M059J (cell line): ENCODE measurements at regions not wholly inside any gene's neighbourhood (a gene's known extent, or its start where the extent isn't known, plus 50 kb on each side); places are given as distances from the start of the nearest gene placed in this dataset.

Experiments
- DNase-seq: peaks from one replicate; pipeline ENCODE4 v3.0.0-alpha.2; 2012; ENCODE audit warnings: low read depth

DNA sequence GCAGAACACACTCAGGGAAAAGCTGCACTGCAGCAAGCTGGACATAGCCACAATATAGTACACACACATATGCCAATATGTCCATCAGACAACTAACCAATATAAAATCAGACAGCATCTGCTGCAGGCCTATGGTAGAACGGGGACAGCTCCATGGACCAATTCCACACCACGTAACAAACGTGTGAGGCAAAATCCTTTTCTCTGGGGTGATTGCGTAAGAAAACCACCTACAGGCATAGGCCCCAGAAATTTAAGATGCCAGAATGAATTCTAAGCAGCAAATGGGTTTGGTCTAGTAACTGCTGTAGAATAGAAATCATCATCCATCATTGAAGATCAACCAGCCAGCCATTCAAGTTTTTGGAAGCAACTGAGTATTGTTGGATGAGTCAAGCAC is 368.9 kb upstream of the TMPO start:
- DNase-seq: no peak

DNA sequence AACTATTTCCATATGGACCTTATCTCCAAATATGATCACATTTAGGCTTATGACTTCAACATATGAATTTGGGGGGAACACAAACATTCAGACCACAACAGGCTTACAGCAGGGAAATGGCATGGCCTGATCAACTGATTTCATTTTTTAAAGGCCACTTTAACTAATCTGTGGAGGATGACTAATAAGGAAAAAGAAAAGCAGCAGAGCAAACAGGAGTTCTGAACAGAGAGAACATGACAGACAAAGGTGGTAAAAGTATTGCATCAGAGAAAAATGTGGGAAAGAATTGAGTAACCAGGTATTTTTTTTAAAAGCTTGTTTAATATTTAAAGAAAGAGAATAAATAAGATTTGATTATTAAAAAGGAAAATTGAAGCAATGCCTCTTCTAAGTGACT is 366.1 kb upstream of the TMPO start:
- no peak for DNase-seq

DNA sequence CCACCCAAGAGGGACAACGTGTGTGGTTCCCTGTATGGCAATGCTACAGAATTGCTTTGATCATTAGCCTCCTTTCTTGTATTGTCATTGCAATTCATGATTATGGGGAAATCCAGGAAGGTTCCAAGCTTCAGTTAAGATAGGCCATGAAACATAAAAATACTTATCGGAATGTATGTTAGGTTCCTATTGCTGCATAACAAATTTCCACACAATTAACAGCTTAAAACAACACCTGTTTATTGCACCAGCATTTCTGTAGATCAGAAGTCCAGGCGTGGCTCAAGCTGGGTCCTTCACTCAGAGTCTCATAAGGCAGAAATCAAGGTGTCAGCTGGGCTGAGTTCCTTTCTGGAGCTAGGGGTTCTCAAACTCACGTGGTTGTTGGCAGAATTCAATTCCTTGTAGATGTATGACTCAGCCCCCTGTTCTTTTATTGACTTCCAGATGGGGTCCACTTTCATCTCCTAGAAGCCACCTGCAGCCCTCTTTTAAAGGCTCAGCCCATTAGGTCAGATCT is 365.6 kb upstream of the TMPO start:
- DNase-seq: no peak

DNA sequence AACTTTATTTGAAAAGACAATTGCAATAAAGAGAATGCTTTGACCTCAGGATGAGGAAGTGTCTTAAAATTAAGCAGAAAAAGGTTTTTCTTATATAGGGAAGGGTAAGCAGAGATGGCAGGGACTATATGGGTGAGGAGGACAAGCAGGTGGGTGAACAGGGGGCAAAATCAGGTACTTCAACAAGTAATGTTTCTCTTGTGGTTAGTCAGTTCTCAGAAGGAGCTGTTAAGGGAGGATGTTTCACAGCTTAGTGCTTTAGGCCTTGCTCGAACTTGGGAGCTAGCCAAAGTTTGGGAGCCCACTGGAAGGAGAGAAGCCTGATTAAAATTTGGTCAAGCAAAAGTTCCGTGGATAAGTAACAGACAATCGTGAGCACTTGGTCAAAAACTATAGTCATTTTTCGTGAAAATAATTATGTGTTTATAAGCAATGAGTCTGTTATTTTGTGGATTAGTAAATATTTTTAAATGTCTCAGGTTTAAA is 364.2 kb upstream of the TMPO start:
- DNase-seq: no peak

DNA sequence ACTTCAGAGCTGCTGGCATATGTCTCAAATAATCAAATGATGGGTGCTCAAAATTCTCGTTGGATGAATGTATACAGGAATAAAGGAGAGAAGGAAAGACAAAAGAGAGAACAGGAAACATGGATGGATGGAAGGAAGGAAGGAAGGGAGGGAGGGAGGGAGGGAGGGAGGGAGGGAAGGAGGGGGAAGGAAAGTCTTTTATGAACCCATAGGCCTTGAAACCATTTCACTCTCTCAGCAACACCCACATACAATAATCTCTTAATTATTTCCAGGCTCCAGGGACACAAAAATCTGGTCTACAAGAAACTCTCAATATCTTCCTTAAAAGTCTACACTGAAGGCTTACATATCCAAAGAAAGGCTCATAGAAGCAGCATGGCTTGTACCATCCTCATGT is 363.4 kb upstream of the TMPO start:
- DNase-seq: no peak

DNA sequence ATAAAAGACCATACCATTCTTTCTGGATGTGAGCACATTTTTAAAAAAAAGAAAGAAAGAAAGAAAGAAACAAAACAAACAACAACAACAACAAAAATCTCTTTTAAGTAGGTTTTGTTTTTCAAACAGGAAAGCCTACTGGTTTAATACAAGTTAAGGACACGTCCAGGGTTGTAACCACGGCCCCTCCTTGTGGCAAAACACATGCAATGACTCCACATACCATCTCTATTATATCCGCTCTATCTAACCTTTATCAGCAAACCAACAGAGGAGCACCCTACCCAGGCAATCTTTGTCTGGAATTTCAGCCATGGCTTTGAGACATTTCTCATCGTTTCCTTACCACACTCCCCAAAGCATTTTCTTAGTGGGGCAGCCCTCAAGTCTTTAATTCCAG is 360.5 kb upstream of the TMPO start:
- no peak for DNase-seq

DNA sequence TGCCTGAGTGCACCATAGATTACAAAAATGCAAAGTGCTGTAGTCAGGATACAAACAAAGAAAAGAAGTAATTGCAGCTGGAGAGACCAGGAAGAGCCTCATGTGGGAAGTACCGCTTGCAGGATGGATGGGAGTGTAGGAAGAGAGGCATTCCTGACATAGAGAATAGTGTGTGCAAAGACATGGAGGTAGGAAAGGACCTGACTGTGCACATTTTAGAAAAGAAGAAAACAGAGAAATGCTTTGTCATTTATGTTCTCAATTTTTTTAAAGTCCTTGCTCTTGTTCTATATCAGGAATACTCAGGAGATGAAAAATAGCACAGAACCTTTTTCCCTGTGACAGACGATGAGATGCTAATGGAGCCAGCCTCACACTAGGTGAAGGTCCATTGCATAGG is 358.7 kb upstream of the TMPO start:
- no peak for DNase-seq

DNA sequence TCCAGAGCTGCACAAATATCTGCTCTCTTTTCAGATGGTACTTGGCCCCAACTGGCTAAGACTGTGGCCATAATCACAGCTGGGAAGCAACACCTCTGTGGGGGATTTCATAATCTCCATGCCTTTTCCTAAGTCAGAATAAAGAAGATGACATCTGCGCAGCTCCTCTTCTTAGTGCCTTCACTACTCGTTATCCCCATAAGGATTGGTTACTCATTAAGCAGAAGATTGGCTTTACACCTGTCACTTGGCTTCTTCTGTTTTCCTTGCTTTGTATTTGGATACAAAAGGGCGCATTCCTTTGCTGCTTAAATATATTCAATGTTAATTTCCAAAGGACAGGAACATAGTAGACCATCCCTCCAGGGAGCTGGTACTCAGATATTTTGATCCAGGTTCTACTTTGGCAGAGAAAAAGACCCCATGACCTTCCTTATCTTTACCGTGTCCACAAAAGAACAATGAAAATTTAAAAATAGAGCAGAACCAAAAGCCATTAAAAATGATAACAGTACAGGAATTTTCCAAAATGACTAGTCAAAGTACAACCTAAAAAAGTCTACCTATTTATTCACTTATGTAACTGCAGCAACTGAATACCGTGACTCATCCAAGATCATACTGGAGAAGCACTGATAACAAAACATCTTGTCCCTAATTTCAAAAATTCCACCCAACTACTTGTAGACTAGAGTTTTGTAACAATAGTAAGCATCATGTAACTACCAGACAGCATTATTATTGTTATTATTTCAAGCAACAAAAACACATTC is 352.3 kb upstream of the TMPO start:
- no peak for DNase-seq

DNA sequence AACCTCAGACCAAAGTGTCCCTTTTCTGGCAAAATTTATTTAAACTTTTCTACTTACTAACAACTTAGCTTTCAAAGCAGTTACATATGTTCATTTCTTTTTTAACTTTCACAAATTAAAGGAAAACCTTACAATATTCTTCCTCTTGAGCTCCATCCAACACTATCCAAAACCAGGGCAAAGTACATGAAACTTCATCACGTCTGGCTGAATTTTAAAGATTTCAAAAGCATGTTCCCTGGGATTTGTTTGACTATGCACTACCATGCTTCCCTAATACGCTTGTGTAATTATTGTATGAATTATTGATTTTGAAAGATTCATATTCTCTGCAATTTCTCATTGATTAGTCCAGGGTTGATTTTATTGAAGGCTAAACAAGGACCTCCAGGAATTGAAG is 343.1 kb upstream of the TMPO start:
- DNase-seq: no peak

DNA sequence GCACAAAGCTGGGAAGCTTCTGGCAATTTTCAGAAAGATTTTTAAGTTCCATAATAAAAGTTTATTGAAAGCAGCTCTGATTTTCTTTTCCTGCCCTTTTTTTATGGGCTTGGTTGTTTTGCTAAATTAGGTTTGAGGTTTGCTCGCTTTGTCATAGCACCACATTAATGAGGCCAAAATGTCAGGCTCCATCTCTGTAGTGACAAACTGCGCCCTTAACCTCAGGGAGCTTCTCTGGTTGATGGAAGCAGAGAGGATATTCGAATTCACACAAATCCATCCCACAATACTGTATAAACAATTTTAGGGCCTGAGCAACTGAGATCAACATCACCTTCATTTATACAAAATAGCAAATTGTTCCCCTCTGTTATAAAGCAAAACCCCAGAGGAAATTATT is 342.6 kb upstream of the TMPO start:
- no peak for DNase-seq

DNA sequence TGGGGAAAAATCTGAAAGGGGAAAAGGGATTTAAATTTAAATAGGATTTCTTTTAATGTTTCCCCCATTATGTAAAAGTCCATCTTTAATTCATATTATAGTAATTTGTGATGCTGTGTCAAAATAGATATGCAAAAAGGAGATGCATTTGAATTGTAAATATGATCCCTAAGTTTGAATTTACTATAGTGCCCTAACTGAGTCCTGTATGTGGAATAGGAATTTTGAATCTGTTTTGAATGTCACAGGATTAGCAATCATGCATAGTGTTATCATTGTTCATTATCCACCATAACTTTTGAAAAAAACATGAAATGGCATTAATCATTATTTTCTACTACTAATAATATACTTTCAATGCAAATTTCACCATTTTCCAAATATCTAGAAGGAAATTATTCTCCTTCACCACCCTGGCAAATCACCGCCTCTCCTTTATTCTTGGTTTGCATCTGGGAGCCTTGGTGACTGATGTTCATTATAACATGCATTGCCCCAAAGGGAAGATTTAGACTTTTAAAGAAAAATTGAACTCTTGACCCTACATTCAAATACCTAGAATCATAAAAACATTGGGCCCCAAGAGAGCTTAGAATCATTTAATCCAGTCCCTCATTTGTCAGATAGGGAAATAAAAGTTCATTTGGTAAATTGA is 341.5 kb upstream of the TMPO start:
- DNase-seq: no peak

DNA sequence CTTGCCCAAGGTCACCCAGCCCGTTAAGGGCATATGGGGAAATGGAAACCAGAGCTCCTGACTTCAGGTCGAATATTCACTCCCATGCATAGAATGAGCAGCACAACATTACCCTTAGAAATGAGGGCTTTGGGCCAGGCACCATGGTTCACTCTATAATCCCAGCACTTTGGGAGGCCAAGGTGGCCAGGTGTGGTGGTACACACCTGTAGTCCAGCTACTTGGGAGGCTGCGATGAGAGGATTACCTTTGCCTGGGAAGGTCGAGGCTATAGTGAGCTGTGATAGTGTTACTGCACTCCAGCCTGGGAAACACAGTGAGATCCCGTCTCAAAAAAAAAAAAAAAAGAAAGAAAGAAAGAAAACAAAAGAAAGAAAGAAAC is 341.0 kb upstream of the TMPO start:
- DNase-seq: no peak

DNA sequence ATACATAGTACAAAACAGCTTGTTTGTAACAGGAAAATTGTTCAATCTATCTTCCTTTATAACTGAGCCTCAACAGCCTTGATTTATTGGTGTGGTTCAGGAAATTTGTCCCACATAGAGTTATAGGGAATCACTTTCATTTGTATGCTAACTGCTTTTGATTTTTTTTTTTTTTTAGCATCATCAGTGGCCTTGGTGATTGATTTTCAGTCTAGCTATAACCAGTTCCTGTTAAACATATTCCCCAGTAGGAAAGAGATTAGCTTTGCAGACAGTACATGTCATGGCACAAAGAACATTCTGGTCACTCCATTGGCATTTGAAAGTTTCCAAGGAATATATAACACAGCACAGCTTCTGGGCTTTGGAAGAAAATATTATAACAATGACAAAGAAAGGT is 337.3 kb upstream of the TMPO start:
- no peak for DNase-seq

DNA sequence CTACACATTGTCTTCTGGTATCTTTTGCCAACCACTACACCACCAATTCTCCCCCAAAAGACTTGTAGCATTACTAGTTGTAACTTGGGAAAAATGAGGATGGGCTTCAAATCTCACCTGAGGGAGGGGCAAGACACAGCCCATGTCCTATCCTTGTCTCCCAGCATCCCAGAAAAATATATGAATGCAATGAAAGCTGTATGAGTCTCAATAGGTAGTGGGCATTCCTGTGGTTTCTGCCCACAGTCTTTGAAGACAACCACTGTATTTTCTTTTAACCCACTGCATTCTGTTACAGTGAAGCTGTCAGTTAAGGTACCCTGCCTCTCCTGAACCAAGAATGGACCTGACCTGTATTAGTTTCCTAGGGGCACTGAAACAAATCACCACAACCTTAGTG is 336.2 kb upstream of the TMPO start:
- no peak for DNase-seq

DNA sequence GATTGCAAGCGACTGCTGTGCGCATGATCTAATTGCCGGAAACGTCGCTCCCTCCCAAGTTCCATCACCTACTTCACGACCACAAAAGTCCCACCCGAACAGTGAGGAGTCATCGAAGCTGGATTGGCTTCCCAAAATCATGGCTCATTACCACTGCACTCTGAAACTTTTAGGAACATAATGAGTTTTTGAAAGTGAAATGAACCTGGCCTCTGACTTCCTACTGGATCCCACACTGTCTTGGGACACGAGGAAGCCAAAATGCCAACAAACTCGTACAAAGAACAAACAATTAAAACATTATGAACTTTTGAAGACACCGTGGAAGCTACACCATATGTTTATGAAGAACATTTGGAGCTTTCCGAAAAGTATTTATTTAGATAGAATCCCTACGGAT is 334.8 kb upstream of the TMPO start:
- DNase-seq: no peak

DNA sequence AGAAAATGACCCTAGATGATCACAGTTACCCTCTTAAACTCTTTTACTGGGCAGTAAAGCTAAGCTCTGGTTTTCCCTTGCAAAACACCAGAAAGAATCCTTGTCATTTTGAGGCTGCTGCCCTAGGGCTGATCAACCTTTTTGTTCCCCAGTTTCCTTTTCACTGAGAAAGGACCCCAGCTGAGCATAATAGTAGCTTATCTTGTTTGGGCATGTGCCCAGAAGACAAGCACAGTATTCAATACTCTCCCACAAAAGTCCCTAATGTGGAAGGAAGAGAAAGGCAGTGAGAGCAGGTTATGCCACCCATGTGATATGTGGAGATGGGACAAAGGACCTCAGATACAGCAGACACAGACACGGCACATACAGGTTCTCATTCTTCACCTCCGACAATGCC is 332.6 kb upstream of the TMPO start:
- DNase-seq: no peak

DNA sequence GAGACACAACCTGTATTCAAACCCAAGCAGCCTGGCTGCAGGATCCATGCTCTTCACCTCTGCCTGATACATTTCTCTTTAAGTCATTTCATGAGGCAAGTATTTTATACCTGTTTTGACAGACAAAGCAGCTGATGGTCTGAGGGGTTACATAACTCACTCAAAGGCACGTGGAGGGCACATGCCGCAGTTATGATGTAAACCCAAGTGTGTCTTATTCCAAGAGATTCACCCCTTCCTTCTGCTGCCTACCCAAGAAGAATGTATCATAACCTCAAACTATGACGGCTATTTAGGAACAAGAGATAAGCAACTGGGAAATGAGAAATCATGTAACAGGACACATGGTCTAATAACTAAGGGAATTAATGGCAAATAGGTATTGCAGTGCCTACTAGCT is 329.8 kb upstream of the TMPO start:
- DNase-seq: peak; percentile 13

DNA sequence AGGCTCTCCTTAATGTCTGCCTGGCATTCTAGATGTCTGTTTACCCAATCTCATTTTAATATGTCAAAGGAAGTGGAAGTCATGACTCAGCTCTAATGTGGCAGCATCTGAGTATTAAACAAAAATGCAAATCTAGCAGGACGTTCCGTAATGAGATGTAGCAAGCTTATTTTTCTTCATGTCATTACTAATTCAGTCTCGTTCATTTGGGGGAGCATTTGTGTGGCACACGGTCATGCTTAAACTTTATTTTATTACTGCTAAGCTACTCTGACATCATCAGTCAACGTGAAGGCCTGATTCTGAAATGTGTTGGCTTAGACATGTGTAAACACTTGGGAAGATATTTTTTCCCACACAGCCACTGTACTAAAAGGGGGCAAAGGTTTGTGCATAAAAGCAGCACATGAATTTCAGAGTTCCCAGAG is 326.7 kb upstream of the TMPO start:
- peak; percentile 4 for DNase-seq

DNA sequence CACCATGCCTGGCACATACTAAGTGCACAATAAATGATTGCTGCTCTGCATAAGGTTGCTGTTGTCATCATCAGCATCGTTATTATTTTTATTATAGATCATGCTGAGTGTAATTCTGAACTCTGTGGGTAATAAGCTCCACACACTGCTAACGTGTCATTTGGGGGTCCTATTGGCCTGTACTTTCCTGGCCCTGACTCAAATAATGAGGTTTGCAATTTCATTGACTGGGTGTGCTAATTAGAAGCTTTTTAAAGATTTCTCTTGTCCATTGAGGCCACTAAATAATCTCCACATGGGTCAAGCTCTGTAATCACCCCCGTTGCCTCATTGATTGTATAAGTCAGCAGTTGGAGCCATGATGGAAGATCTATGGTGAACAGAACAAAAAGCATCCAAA is 320.8 kb upstream of the TMPO start:
- no peak for DNase-seq

DNA sequence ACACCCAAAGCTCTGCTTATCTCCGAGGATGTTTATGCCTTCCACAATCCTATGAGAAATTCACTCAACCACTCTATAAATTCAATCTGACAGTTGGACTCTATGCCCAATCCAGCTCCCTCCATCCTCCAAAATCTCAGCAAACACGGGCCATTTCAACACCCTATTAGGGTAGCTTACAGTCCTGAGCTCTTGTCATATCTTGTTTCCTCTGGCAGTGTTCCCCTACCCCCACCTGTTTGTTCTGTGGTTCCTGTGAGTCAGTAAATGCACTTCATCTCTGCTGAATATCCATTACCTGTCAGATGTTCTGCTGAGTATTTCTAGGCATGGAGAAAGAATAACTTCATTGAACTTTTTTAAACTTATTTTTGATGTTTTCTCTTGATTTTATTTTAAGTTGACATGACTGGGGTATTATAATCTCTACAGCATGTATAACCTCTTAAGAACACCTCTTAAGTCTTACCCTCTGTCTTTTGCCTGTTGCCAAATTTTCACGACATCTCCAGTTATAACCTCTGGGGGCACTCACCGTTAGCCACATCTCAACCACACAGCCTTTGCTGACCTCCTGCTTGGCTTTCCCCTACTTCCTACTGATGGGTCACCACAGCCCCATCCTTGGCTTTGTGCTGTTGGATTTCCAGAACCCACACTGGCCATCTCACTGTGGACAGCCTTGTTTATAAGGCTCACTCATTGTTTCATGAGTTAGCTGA is 317.0 kb upstream of the TMPO start:
- DNase-seq: no peak

DNA sequence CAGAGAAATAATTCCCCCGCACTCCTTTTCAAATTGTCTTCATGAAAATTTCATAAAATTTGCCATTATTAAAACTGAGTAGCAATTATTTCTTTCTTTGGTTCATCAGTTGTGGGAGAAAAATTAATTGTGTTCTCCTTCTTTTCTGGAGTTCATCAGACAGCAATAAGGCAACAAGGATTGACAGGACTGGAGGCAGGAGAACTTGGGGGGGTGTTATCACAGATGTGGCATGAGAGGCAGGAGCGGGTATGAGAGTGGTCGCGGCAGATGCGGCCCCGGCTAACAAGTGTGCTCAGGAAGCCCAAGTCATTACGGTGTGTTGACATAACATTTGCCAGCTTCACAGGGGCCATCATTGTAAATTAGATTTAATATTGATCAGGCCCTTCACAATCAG is 306.6 kb upstream of the TMPO start:
- DNase-seq: no peak

DNA sequence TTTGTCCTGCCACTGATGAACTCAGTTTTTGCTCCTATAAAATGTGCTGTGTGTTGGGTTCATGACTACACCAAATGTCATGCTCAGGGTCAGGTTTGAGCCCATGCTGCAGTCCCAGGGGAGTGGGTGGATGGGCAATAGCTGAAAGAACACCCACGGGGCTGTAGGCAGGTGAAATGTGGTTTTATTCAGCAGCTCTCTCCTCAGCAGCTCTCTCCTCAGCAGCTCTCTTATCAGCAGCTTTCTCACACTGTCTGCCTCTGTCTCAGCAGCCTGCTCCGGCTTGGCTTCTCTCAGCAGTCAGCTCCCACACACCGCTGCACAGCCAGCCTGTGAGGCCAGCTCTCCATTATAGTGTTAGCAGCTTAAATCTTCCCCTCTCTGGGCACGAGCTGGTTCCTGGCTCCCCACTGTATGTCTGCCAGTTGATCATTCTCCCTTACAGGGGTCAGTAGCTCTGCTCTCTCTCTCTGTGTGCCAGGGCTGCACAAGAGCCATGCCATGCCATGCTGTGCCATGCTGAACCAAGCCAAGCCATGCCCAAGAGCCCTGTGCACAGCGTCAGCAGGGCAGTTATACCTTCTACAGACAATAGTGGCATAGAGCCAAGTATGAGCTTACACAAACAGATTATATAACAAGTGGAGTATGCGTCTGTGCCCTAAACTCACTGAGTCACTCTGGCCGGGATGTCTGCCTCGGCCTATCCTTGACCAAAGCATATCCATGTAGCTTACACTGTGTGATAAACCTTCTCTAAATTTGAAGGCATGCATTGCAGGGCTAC is 303.3 kb upstream of the TMPO start:
- peak; percentile 1 for DNase-seq
